ENCODE measurements at regions not wholly inside any gene's neighbourhood (a gene's known extent, or its start where the extent isn't known, plus 50 kb on each side); places are given as distances from the start of the nearest gene placed in this dataset.

DNA sequence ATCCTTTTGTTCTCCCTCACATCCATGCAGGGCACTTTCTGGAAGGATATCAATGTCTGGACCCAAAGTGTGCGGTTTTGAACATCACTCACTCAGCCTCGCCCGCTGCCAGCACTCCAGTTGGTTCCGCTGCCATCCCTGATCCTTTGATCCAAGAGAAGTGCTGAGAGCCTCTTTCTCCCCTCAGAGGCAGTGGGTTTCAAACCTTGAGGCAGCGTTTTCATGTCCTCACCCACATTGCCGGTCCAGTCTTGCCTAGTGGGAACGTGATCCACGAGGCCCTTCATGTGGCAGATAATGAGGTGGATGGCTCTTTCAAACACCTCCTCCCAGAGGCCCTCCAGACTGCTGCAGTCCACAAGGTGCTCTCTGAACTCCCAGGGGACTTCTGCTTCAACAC, 122.2 kb downstream of the ACTL8 start:
- no peak for DNase-seq (ENCODE audit: low read depth)

GRCh38 chr1:17877896-17878295, 122.8 kb downstream of the ACTL8 start:
- DNase-seq (ENCODE audit: low read depth), result no peak

GRCh38 chr1:17878837-17879236, 123.7 kb downstream of the ACTL8 start:
- no peak for DNase-seq (ENCODE audit: low read depth)

DNA sequence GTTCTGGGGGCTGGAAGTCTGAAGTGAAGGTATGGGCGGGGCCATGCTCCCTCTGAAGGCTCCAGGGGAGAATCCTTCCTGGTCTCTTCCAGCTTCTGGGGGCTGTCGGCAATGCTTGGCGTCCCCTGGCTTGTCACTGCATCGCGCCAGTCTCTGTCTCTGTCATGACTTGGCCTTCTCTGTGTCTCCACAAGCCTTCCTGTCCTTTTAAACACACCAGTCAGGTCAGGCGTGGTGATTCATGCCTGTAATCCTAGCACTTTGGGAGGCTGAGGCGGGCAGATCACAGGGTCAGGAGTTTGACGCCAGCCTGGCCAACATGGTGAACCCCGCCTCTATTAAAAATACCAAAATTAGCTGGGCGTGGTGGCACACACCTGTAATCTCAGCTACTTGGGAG, 125.3 kb downstream of the ACTL8 start:
- no peak for DNase-seq (ENCODE audit: low read depth)

DNA sequence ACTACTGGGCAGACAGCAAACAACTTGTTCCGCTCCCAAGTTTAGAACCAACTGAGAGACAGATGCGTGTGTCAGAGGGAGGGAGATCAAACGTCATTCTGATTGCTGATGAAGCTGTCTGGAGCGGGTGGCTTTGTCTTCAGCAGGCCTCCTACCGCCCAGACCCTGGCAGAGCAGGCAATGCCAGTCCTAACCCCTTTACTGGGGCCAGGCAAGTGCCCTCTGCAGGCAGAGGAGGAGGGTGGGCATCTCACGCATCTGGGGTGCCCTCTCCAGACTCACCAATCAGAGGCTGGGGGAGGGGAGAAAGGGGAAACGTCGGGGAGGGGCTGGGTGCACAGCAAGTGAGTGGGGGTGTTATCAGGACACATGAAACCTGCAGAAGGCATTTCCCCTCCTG, 126.6 kb downstream of the ACTL8 start:
- DNase-seq (ENCODE audit: low read depth), result no peak

DNA sequence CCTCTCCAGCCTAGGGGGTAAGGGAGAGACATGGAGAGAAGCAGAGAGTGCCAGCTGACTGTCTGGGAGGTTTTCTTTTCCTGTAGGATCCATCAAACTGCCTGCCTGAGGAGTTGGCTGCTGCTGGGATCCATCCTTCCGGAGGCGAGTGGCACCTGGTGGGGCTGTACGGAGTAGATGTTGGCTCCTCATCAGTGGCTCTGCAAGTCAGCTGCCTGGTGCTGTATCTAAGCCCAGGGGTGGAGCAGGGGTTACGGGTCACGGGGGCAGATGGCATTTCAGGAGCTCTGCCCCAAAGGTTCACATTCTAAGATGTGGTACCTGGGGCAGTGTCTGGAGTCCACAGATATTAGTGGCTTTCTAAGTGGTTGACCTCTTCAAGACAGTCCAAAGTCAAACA, 128.0 kb downstream of the ACTL8 start:
- DNase-seq (ENCODE audit: low read depth), result no peak

GRCh38 chr1:17883662-17884395, 128.7 kb downstream of the ACTL8 start:
- no peak for DNase-seq (ENCODE audit: low read depth)

GRCh38 chr1:17885663-17886320, 130.7 kb downstream of the ACTL8 start:
- no peak for DNase-seq (ENCODE audit: low read depth)

GRCh38 chr1:17886386-17886785, 131.3 kb downstream of the ACTL8 start:
- no peak for DNase-seq (ENCODE audit: low read depth)

GRCh38 chr1:17886838-17887441, 131.8 kb downstream of the ACTL8 start:
- DNase-seq (ENCODE audit: low read depth), result no peak

- DNase-seq (ENCODE audit: low read depth), result no peak
These were observed 132.7 kb downstream of the ACTL8 start for GRCh38 chr1:17887661-17888371.

DNA sequence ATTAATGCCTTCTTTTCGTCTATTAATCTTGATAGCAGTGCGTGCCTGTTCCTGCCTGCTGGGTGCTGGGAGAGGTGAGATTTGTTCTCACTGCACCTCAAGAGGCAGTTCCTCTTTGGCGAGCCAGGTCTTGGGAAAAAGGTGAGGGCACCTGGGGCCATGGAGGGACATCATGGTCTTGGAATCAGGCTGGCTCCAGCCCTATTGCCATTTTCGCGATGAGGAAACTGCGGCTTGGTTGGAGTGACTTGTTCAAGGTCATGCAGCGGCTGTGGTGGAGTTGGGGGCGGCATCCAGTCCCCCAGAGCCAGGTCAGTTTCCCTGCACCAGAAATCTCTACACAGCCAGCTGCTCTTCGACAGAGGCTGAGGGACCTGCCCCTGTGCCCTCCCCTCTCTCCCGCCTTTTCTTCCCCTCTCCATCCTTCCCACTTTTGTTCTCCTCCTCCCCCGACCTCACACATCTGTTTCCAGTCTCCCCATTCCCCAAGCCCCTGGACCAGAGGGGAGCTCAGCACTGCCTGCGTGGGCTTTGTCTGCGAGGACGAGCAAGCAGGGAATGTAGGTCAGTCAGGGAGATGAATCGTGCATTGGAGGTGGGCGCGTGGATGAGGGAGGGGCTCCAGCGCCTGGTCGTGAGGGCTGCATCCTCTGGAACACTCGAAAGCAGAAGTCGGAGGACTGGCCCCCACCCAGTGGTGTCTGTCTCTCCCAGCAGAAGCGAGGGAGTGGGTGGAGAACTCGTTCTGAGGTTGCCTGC, 135.1 kb downstream of the ACTL8 start:
- DNase-seq (ENCODE audit: low read depth), result no peak

DNA sequence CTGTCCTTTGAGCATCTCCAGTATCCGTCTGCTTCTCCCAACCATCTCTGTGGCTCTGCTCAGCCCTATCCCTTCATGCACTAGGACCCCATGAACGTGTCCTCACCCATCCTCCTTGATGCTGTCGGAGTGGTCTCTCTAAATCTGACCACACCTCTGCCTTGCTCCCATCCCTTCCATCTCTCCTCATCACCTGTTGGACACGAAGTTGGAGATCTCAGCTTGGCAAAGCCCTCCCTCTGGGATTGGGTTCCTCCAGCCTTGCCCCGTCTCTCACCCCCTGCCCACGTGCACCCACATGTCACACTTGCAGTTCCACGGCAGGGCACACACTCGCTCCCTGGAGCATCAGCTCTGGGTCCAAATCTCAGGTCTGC, 135.7 kb downstream of the ACTL8 start:
- no peak for DNase-seq (ENCODE audit: low read depth)

DNA sequence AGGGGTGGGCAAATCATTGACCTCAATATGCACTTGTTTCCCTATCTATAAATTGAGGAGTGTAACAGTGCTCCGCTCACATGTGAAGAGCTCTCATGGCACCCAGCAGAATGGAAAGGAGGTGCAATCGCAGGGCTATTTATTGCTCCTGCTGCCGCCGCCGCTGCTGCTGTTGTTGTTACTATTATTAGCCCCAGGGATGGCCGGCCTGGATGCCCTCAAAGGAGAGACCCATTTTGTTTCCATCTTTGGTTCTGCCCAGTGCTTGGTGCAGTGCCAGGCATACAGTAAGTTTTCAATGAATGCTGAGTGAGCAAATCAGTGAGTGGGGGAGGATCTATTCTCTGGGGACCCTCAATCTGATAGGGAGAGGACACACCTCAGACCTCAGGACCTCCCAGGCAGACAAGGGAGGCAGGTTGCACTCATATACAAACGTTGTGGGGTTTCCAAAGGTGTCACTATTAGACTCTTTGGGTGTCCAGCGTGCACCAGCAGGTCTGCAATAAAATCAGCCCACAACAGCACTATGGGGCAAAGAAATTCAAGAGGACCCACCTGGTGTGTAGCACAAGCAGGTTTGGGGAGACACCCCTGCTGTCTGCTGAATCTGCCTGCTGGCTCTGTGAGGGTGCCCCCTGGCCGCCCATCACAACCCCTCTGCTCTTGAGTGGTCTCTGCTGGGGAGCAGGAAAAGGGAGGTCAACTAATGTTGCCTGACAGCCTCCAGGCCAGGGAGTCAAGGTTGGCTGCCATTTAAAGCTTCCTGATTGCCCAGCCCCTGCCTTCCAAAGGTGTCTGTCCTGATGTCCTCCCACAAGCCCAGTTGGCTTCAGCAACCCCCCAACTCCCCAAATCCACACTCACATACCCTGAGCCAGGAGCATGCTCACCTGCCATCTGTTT, 136.3 kb downstream of the ACTL8 start:
- DNase-seq (ENCODE audit: low read depth), result no peak

- DNase-seq (ENCODE audit: low read depth), result no peak
These were observed 137.1 kb downstream of the ACTL8 start for GRCh38 chr1:17892225-17892624.

GRCh38 chr1:17892851-17893250, 137.7 kb downstream of the ACTL8 start:
- no peak for DNase-seq (ENCODE audit: low read depth)

DNA sequence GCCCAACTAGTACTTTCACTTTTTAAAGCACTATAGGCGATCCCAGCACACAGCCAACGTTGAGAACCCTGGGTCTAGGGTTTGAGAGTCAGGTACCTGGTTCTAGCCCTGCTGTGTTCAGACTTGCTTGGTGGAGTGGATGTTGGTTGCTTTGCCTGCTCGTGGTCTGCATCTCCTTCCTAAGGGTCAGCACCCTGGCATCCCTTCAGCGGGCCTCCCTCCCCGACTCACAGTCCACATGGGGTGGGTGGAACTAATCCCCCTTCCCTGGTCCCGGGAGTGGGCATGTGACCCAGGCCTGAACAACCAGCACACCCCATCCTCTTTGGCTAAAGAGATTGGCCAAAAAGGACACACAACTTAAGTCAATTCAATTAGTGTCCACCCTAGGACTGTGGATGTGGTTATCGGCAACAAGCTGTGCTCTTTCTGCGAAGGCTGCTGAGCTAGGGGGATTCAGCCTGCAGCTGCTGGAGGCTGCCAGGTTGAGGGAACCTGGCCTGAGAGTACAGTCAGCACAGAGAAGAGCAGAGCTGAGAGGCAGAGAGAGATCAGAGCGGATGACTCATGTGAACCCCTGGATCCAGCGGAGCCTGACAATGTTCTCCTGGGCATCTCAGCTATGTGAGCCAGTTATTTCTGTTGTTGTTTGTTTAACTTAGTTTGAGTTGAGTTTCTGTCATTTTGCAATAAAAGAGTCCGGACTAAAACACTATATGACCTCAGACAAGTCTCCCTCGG, 138.9 kb downstream of the ACTL8 start:
- no peak for DNase-seq (ENCODE audit: low read depth)

GRCh38 chr1:17895401-17895800, 140.3 kb downstream of the ACTL8 start:
- DNase-seq (ENCODE audit: low read depth), result no peak

DNA sequence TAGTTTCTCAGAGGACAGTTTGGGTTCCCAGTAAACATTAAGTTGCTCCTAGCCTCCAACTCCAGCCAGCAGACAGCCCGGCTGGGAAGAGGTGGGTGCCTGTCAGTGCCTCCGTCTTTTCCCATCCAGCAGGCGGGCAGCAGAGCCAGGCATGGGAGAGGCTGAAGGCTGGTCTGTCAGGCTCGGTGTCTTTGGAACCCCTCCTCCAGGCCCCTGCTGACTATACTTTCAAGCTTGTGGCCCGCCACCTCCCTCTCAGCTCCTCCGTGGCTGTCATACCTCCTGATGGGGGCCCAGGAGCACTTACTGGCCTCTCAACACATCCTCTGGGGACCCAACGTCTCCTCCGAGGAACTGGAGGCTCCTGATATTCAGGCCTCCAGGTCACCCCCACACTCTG, 140.9 kb downstream of the ACTL8 start:
- DNase-seq (ENCODE audit: low read depth), result no peak

- DNase-seq (ENCODE audit: low read depth), result no peak
These were observed 148.3 kb downstream of the ACTL8 start for GRCh38 chr1:17903386-17903785.
